GM12865 (cell line): ENCODE measurements at regions not wholly inside any gene's neighbourhood (a gene's known extent, or its start where the extent isn't known, plus 50 kb on each side); places are given as distances from the start of the nearest gene placed in this dataset.
A peak's percentile ranks its signal among the peaks of the same experiment; 100 is the strongest.

Experiments
- DNase-seq: peaks from one replicate; pipeline ENCODE4 v3.0.0; 2010; ENCODE audit warnings: low read depth
- H3K4me3 ChIP-seq: 2 replicates; pipeline ENCODE4 v1.5.1; 2011; ENCODE audit warnings: mild to moderate bottlenecking, low read depth, low read length, control low read depth
- CTCF ChIP-seq: IDR thresholded peaks from 2 replicates; pipeline ENCODE4 v1.5.1; 2011; ENCODE audit warnings: low read length, control low read depth, low read depth, inconsistent platforms; ENCODE audit not compliant: insufficient read depth; ENCODE audit errors: missing control alignments

GRCh38 chr18:75483662-75484061 lies 56.2 kb upstream of the SMIM21 start:
- no peak for DNase-seq
- no peak for TF ChIP-seq CTCF
- no peak overlapping the region for H3K4me3 ChIP-seq

DNA sequence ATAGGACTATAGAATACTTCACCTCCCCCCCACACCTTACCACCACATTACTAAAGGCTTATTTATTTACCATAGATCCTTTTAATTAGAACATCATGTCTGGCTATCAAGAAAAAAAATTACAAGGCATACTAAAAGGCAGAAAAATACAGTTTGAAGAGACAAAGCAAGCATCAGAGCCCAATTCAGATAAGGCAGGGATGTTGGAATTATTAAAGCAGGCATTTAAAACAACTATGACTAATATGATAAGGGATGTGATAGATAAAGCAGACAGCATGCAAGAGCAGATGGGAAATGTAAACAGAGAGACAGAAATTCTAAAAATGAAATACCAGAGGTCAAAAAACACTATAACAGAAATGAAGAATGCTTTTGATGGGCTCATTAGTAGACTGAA lies 55.4 kb upstream of the SMIM21 start:
- H3K4me3 ChIP-seq: no peak overlapping the region
- DNase-seq: no peak
- TF ChIP-seq CTCF: no peak

- no peak for TF ChIP-seq CTCF
- H3K4me3 ChIP-seq: no peak overlapping the region
- no peak for DNase-seq
Observed at GRCh38 chr18:75480487-75480886, 53.0 kb upstream of the SMIM21 start.

GRCh38 chr18:75478996-75479880 lies 51.7 kb upstream of the SMIM21 start:
- no peak overlapping the region for H3K4me3 ChIP-seq
- DNase-seq: peak; percentile 43
- peak; percentile 30 for TF ChIP-seq CTCF

DNA sequence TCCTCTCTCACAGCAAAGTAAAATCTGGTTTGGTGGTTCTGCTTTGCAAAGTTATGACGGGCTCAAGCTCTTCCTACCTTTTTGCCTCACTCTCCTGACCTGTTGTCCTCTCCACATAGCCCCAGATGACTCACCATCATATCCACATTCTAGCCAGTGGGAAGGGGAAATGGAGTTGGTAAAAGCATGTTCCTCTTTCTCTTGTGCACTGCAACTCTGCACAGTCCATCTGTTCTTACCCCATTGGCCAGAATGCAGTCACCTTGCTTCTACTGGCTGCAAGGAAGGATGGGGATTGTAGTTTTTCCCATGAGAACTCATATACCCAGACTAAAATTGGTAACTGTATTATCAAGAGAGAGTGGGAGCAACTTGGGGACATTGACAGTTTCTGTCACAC lies 50.4 kb upstream of the SMIM21 start:
- no peak for TF ChIP-seq CTCF
- no peak overlapping the region for H3K4me3 ChIP-seq
- peak; percentile 3 for DNase-seq
